Osteoblast (primary cell): ENCODE measurements at regions not wholly inside any gene's neighbourhood (a gene's known extent, or its start where the extent isn't known, plus 50 kb on each side); places are given as distances from the start of the nearest gene placed in this dataset.

Experiments used
- DNase-seq: peaks from one replicate; pipeline ENCODE4 v3.0.0; 2011; ENCODE audit warnings: low spot score, mixed read lengths; ENCODE audit not compliant: insufficient read length; ENCODE audit errors: missing footprints
- H2AFZ ChIP-seq: 2 replicates; pipeline ENCODE4 v1.6.0; 2011; ENCODE audit warnings: mild to moderate bottlenecking, low read length
- H3K27ac ChIP-seq: 2 replicates; pipeline ENCODE4 v1.5.1; 2011; ENCODE audit warnings: mild to moderate bottlenecking, low read depth, low read length, moderate library complexity
- H3K27me3 ChIP-seq: 2 replicates; pipeline ENCODE4 v1.6.0; 2012; ENCODE audit warnings: mild to moderate bottlenecking, control low read depth, inconsistent platforms, low read length, moderate library complexity; ENCODE audit not compliant: insufficient read depth
- H3K36me3 ChIP-seq: 2 replicates; pipeline ENCODE4 v1.5.1; 2011; ENCODE audit warnings: mild to moderate bottlenecking, low read length, control low read depth, moderate library complexity; ENCODE audit not compliant: insufficient read depth
- H3K4me1 ChIP-seq: 2 replicates; pipeline ENCODE4 v1.5.1; 2011; ENCODE audit warnings: mild to moderate bottlenecking, low read length, control low read depth, moderate library complexity; ENCODE audit not compliant: insufficient read depth
- H3K4me2 ChIP-seq: 2 replicates; pipeline ENCODE4 v1.6.0; 2011; ENCODE audit warnings: mild to moderate bottlenecking, low read length; ENCODE audit not compliant: insufficient read depth
- H3K4me3 ChIP-seq: fragments of 200-600 bp; sonication (generic); 3 replicates; pipeline ENCODE4 v1.5.1; 2012; ENCODE audit warnings: mild to moderate bottlenecking, low read length, inconsistent platforms; ENCODE audit not compliant: insufficient read depth
- H3K79me2 ChIP-seq: 2 replicates; pipeline ENCODE4 v1.6.0; 2012; ENCODE audit warnings: mild to moderate bottlenecking, low read length, control low read depth, inconsistent platforms; ENCODE audit not compliant: insufficient read depth
- H3K9me3 ChIP-seq: 2 replicates; pipeline ENCODE4 v1.5.1; 2011; ENCODE audit warnings: low read depth, low read length, control low read depth
- H4K20me1 ChIP-seq: 2 replicates; pipeline ENCODE4 v1.6.0; 2012; ENCODE audit warnings: mild to moderate bottlenecking, low read length, control low read depth; ENCODE audit not compliant: insufficient read depth
- TF ChIP-seq, protein P1 (sequence below): IDR thresholded peaks from 2 replicates; pipeline ENCODE4 v1.5.1; 2011; ENCODE audit warnings: mild to moderate bottlenecking, low read depth, low read length, moderate library complexity; ENCODE audit errors: extremely low read depth

DNA sequence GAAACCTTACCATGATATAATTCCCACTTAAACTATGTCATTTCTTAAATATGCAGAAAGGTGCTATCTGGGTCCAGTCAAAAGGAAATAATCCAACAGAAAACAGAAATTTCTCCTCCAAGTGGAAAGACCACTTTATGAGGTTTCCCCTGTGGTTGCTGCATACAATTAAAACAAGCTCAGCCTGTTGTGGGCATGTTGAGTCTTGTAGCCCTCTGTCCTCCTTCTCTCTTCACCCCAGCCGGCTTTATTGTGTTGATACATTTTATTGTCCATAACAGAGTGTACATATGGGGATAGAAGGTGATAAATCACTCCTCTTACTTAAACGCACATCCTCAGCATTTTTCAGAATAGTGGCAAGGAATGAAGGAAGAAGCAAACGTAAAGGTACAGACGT is 126.0 kb upstream of the MTNR1B start:
- H3K27me3 ChIP-seq = no peaks in the 10 kb centered on the region
- H4K20me1 ChIP-seq = no peaks in the 10 kb centered on the region
- no peaks in the 10 kb centered on the region for H3K4me1 ChIP-seq
- no peaks in the 10 kb centered on the region for H3K36me3 ChIP-seq
- H3K27ac ChIP-seq = no peak overlapping the region
- H3K4me3 ChIP-seq = no peak overlapping the region
- H3K4me2 ChIP-seq = no peak overlapping the region
- TF ChIP-seq, protein P1, sequence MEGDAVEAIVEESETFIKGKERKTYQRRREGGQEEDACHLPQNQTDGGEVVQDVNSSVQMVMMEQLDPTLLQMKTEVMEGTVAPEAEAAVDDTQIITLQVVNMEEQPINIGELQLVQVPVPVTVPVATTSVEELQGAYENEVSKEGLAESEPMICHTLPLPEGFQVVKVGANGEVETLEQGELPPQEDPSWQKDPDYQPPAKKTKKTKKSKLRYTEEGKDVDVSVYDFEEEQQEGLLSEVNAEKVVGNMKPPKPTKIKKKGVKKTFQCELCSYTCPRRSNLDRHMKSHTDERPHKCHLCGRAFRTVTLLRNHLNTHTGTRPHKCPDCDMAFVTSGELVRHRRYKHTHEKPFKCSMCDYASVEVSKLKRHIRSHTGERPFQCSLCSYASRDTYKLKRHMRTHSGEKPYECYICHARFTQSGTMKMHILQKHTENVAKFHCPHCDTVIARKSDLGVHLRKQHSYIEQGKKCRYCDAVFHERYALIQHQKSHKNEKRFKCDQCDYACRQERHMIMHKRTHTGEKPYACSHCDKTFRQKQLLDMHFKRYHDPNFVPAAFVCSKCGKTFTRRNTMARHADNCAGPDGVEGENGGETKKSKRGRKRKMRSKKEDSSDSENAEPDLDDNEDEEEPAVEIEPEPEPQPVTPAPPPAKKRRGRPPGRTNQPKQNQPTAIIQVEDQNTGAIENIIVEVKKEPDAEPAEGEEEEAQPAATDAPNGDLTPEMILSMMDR = no peak
- H2AFZ ChIP-seq = no peak overlapping the region
- H3K9me3 ChIP-seq = no peaks in the 10 kb centered on the region
- H3K79me2 ChIP-seq = no peaks in the 10 kb centered on the region
- no peak for DNase-seq

DNA sequence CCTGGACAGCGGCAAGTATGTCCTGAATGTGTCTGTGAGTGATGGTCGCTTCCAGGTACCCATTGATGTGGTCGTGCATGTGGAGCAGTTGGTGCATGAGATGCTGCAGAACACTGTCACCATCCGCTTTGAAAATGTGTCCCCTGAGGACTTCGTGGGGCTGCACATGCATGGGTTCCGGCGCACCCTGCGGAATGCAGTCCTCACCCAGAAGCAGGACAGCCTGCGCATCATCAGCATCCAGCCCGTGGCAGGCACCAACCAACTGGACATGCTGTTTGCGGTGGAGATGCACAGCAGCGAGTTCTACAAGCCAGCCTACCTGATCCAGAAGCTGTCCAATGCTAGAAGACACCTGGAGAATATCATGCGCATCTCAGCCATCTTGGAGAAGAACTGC is 125.3 kb upstream of the MTNR1B start:
- Histone ChIP-seq H3K36me3 (no peaks in the 10 kb centered on the region), H3K9me3 (no peaks in the 10 kb centered on the region), H3K4me3 (no peak overlapping the region), H2AFZ (no peak overlapping the region), H3K4me2 (no peak overlapping the region), H3K27ac (no peak overlapping the region), H3K79me2 (no peaks in the 10 kb centered on the region), H3K4me1 (no peaks in the 10 kb centered on the region), H3K27me3 (no peaks in the 10 kb centered on the region), H4K20me1 (no peaks in the 10 kb centered on the region)
- no peak for DNase-seq
- TF ChIP-seq, protein P1 = no peak

DNA sequence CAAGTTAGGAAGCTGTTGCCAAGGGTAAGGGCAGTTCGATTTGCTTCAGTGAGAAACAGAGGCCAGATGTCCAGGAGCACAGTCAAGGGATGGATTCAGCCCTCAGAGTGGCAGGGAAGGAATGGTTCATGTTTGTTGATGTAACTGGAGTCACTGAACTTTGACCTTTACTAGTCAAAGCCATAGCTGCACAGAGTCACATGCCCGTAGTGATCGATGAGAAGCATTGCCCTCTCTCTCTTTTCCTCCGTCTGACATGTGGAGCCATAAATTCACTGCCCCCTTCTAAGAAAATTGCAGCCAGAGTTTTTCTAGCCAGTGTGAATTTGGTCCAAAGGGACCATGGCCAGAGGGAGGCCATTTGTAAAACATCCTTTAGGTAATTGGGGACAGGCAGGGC is 124.1 kb upstream of the MTNR1B start:
- TF ChIP-seq, protein P1 = no peak
- H4K20me1 ChIP-seq = no peaks in the 10 kb centered on the region
- H3K36me3 ChIP-seq = no peaks in the 10 kb centered on the region
- no peak overlapping the region for H3K4me2 ChIP-seq
- no peak overlapping the region for H2AFZ ChIP-seq
- no peaks in the 10 kb centered on the region for H3K27me3 ChIP-seq
- H3K79me2 ChIP-seq = no peaks in the 10 kb centered on the region
- no peaks in the 10 kb centered on the region for H3K4me1 ChIP-seq
- no peak overlapping the region for H3K4me3 ChIP-seq
- DNase-seq = no peak
- H3K27ac ChIP-seq = no peak overlapping the region
- no peaks in the 10 kb centered on the region for H3K9me3 ChIP-seq

DNA sequence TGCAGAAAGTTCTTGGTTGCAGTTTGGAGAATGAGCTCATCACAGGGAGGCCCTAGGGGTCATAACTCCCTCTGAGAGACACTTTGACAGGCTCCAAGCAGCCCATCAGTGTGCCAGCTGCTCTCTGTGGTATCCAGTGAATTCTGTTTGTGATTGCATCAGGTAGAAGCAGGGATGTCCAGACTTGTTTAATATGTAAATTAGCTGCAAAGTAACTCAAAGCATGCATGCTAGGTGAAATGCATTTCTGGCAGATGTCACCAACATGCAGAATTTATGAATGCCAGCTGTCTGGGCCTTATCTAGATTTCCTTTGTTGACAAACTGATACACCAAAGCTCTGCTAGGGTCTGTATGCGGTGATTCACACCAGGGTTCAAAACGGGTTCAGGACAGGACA is 123.6 kb upstream of the MTNR1B start:
- H3K4me2 ChIP-seq = no peak overlapping the region
- no peak overlapping the region for H2AFZ ChIP-seq
- H3K4me1 ChIP-seq = no peaks in the 10 kb centered on the region
- no peaks in the 10 kb centered on the region for H4K20me1 ChIP-seq
- no peak overlapping the region for H3K27ac ChIP-seq
- H3K27me3 ChIP-seq = no peaks in the 10 kb centered on the region
- H3K36me3 ChIP-seq = no peaks in the 10 kb centered on the region
- no peaks in the 10 kb centered on the region for H3K79me2 ChIP-seq
- H3K4me3 ChIP-seq = no peak overlapping the region
- TF ChIP-seq, protein P1 = no peak
- no peaks in the 10 kb centered on the region for H3K9me3 ChIP-seq
- no peak for DNase-seq
